ENCODE measurements at regions not wholly inside any gene's neighbourhood (a gene's known extent, or its start where the extent isn't known, plus 50 kb on each side); places are given as distances from the start of the nearest gene placed in this dataset.

DNA sequence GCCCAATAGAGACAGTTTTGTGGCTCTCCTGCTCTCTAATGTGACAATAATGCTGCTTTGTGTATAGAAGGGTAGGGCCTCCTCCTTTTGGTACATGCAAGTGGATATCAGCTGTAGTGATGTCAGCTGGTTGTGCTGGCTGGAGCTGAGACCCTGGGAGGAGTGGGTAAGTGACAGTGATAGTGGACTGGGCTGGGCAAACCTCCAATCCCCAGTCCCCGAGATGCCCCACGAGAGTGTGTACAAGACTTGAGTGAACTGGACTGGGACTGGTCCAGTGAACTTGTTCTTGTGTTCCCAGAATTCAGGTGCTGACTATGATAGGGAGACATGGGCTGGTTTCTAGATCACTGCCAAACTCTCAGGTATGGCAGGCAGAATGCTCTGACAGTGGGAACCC, 583.6 kb upstream of the PCDH10 start:
- no peak for DNase-seq (ENCODE audit: low read depth in 4 of 6, low spot score in 6 of 6)
- H3K27ac ChIP-seq (ENCODE audit: low read depth, low read length): no peak overlapping the region
- no peaks in the 10 kb centered on the region for H3K4me1 ChIP-seq (ENCODE audit: control insufficient read depth, insufficient read depth, low read length)
- H3K36me3 ChIP-seq (ENCODE audit: control insufficient read depth, insufficient read depth, low read length): no peaks in the 10 kb centered on the region
- WGBS (ENCODE audit: insufficient coverage): 94% methylated on average over 2 of the region's 2 CpGs
- no peaks in the 10 kb centered on the region for H3K27me3 ChIP-seq (ENCODE audit: control insufficient read depth, insufficient read depth, low read length)
- peaks cover 2% of the 10 kb centered on the region for H3K9me3 ChIP-seq (ENCODE audit: control insufficient read depth, insufficient read depth, low read length)
- no peak overlapping the region for H3K4me3 ChIP-seq (ENCODE audit: low read depth, low read length)

DNA sequence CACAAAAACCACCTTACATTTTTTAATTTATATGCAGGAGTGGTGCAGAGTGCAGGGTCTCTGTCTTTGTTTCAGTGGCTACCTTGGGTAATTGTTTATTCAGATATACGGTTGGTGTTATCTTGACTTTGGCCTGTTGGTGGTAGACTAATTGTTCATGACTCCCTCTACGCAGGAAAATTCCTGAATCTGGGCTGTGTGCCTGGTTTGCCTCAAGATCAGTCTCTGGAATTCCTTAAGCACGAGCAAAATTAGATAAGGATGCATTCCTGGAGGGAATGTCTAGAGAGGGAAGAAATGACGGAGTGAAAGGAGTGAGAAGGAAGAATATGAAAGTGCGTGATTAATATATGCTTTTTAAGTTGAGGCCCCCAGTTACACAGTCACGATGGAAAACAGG, 576.9 kb upstream of the PCDH10 start:
- no peak overlapping the region for H3K4me3 ChIP-seq (ENCODE audit: low read depth, low read length)
- no peaks in the 10 kb centered on the region for H3K27me3 ChIP-seq (ENCODE audit: control insufficient read depth, insufficient read depth, low read length)
- no peak overlapping the region for H3K27ac ChIP-seq (ENCODE audit: low read depth, low read length)
- no peaks in the 10 kb centered on the region for H3K36me3 ChIP-seq (ENCODE audit: control insufficient read depth, insufficient read depth, low read length)
- DNase-seq (ENCODE audit: low read depth in 4 of 6, low spot score in 6 of 6): no peak
- 93% methylated on average over 2 of the region's 6 CpGs for WGBS (ENCODE audit: insufficient coverage)
- H3K9me3 ChIP-seq (ENCODE audit: control insufficient read depth, insufficient read depth, low read length): no peaks in the 10 kb centered on the region
- no peaks in the 10 kb centered on the region for H3K4me1 ChIP-seq (ENCODE audit: control insufficient read depth, insufficient read depth, low read length)

DNA sequence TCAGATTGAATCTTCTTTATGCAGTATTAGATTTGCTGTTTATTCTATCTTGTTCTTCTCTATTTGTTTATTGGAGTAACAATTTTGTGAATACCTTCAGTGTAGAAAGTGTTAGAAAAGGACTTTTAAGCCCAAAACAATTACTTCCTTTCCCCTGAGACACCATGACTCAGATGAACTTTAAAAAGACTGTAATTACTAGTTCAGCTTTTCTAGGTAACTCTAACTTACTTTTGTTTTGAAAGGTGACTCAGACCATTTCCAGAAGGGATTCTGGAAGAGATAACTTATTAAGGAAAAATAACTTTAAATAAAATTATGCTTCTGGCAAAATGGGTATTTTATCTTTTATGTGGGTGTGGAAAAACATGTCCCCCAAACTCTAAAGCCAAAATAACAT, 561.5 kb upstream of the PCDH10 start:
- DNase-seq (ENCODE audit: low read depth in 4 of 6, low spot score in 6 of 6): no peak
- H3K4me1 ChIP-seq (ENCODE audit: control insufficient read depth, insufficient read depth, low read length): no peaks in the 10 kb centered on the region
- no peak overlapping the region for H3K4me3 ChIP-seq (ENCODE audit: low read depth, low read length)
- H3K36me3 ChIP-seq (ENCODE audit: control insufficient read depth, insufficient read depth, low read length): no peaks in the 10 kb centered on the region
- H3K27me3 ChIP-seq (ENCODE audit: control insufficient read depth, insufficient read depth, low read length): no peaks in the 10 kb centered on the region
- no peak overlapping the region for H3K27ac ChIP-seq (ENCODE audit: low read depth, low read length)
- no peaks in the 10 kb centered on the region for H3K9me3 ChIP-seq (ENCODE audit: control insufficient read depth, insufficient read depth, low read length)

DNA sequence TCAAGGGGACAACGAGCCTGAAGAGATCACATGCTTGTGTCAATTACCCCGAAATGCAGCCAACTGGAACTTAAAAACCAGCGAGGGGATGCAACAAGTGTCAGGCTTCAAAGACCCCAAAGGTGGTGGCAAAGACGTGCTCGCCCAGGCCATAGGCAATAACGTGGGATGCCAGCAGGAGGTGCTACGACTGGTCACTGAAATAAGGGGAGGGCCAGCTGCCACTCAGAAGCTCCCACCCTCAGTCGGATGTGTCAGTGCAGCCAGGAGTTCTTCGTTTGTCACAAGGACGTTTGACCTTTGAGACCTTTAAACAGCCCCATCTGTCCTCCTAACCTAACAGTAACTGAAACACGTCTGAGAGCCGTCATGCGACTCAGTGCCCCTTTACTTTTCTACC, 556.8 kb upstream of the PCDH10 start:
- Histone ChIP-seq H3K9me3 (ENCODE audit: control insufficient read depth, insufficient read depth, low read length) (no peaks in the 10 kb centered on the region), H3K4me3 (ENCODE audit: low read depth, low read length) (no peak overlapping the region), H3K27me3 (ENCODE audit: control insufficient read depth, insufficient read depth, low read length) (no peaks in the 10 kb centered on the region), H3K36me3 (ENCODE audit: control insufficient read depth, insufficient read depth, low read length) (no peaks in the 10 kb centered on the region), H3K27ac (ENCODE audit: low read depth, low read length) (no peak overlapping the region), H3K4me1 (ENCODE audit: control insufficient read depth, insufficient read depth, low read length) (no peaks in the 10 kb centered on the region)
- DNase-seq (ENCODE audit: low read depth in 4 of 6, low spot score in 6 of 6): no peak
- WGBS (ENCODE audit: insufficient coverage): 90% methylated on average over 13 of the region's 13 CpGs

DNA sequence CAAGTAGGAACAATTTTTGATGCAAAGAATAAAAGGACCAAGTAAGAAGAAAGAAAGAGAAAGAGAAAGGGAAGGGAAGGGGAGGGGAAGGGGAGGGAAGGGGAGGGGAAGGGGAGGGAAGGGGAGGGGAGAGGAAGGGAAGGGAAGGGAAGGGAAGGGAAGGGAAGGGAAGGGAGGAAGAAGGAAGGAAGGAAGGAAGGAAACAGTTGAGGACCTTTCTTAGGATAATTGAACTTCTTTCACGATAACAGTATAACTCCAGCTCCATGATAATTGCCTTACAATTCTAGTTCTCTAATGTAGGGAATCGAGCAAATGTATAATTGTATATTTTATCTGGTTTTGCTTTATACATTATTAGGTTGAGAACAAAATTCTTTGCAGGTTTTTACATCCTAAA, 556.2 kb upstream of the PCDH10 start:
- Histone ChIP-seq H3K27ac (ENCODE audit: low read depth, low read length) (no peak overlapping the region), H3K4me3 (ENCODE audit: low read depth, low read length) (no peak overlapping the region), H3K27me3 (ENCODE audit: control insufficient read depth, insufficient read depth, low read length) (no peaks in the 10 kb centered on the region), H3K36me3 (ENCODE audit: control insufficient read depth, insufficient read depth, low read length) (no peaks in the 10 kb centered on the region), H3K9me3 (ENCODE audit: control insufficient read depth, insufficient read depth, low read length) (no peaks in the 10 kb centered on the region), H3K4me1 (ENCODE audit: control insufficient read depth, insufficient read depth, low read length) (no peaks in the 10 kb centered on the region)
- no CpG with 5 or more reads among the region's 2 CpGs for WGBS (ENCODE audit: insufficient coverage)
- no peak for DNase-seq (ENCODE audit: low read depth in 4 of 6, low spot score in 6 of 6)

DNA sequence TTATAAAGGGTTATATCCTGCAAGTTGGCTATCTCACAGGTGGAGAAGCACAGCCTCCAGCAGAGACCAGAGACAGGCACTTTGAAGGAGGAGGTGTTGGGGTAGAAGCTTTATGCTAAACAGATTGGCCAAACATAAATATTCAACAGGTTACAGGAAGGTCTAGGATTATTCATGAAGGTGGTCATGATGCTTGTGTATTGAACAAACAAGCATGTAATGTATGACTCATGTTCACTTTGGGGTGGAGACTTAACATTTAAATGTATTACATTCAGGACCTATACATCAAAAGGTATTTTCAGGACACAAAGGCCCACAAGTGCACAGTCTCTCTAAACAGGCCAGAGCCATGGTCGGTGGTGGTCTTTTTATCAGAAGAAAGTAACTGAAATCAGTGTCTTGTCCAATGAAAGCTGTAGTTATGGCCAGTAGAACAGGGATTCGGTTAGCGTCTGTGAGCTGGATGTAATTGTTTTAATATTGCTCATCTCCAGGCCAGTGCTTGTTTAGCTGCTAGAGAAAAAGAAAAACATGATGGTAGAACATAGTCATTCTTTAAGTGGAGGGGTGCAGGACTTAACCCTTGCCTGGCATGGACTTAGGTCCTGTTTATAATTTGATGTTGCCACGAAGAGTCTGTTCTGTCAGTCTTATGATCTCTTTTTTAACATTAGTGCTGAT, 555.2 kb upstream of the PCDH10 start:
- 44% methylated on average over 2 of the region's 4 CpGs for WGBS (ENCODE audit: insufficient coverage)
- no peak overlapping the region for H3K4me3 ChIP-seq (ENCODE audit: low read depth, low read length)
- no peaks in the 10 kb centered on the region for H3K4me1 ChIP-seq (ENCODE audit: control insufficient read depth, insufficient read depth, low read length)
- no peak overlapping the region for H3K27ac ChIP-seq (ENCODE audit: low read depth, low read length)
- no peaks in the 10 kb centered on the region for H3K9me3 ChIP-seq (ENCODE audit: control insufficient read depth, insufficient read depth, low read length)
- no peaks in the 10 kb centered on the region for H3K36me3 ChIP-seq (ENCODE audit: control insufficient read depth, insufficient read depth, low read length)
- no peaks in the 10 kb centered on the region for H3K27me3 ChIP-seq (ENCODE audit: control insufficient read depth, insufficient read depth, low read length)
- DNase-seq (ENCODE audit: low read depth in 4 of 6, low spot score in 6 of 6): no peak

DNA sequence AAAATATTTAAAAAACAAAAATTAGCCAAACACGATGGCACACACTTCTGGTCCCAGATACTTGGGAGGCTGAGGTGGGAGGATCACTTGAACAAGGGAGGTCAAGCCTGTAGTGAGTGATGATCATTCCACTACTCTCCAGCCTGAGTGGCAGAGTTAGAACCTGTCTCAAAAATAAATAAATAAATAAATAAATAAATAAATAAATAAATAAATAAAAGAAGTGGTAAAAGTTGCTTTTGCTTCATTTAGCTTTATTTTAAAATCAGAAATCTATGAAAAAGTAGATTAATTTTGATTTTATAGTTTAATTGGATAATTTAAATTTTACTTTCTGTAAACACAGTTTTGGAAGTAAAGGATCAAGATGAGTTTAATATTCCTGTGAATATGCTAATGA, 552.9 kb upstream of the PCDH10 start:
- Histone ChIP-seq H3K36me3 (ENCODE audit: control insufficient read depth, insufficient read depth, low read length) (no peaks in the 10 kb centered on the region), H3K4me3 (ENCODE audit: low read depth, low read length) (no peak overlapping the region), H3K9me3 (ENCODE audit: control insufficient read depth, insufficient read depth, low read length) (no peaks in the 10 kb centered on the region), H3K27ac (ENCODE audit: low read depth, low read length) (no peak overlapping the region), H3K4me1 (ENCODE audit: control insufficient read depth, insufficient read depth, low read length) (no peaks in the 10 kb centered on the region), H3K27me3 (ENCODE audit: control insufficient read depth, insufficient read depth, low read length) (no peaks in the 10 kb centered on the region)
- DNase-seq (ENCODE audit: low read depth in 4 of 6, low spot score in 6 of 6): no peak
- WGBS (ENCODE audit: insufficient coverage): no CpG with 5 or more reads among the region's 1 CpG

DNA sequence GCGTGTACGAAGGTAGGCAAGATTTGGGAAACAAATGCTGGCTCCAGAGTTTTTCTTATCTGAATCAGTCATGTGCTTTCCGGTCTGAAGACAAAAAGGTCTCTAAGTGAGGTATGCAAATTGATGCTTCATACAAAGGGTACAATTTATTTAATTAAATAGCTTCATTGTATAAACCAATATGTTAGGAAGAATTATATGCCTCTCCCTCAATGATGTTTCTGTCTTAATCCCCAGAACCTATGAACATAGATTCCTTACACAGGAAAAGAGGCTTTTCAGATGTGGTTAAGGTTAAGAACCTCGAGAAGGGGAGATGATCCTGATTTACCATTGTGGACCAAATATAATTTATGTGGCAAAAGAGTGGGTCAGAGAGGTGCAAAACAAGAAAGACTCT, 543.5 kb upstream of the PCDH10 start:
- no CpG with 5 or more reads among the region's 4 CpGs for WGBS (ENCODE audit: insufficient coverage)
- H3K27me3 ChIP-seq (ENCODE audit: control insufficient read depth, insufficient read depth, low read length): no peaks in the 10 kb centered on the region
- DNase-seq (ENCODE audit: low read depth in 4 of 6, low spot score in 6 of 6): no peak
- H3K9me3 ChIP-seq (ENCODE audit: control insufficient read depth, insufficient read depth, low read length): no peaks in the 10 kb centered on the region
- H3K4me1 ChIP-seq (ENCODE audit: control insufficient read depth, insufficient read depth, low read length): no peaks in the 10 kb centered on the region
- H3K36me3 ChIP-seq (ENCODE audit: control insufficient read depth, insufficient read depth, low read length): no peaks in the 10 kb centered on the region
- no peak overlapping the region for H3K27ac ChIP-seq (ENCODE audit: low read depth, low read length)
- H3K4me3 ChIP-seq (ENCODE audit: low read depth, low read length): no peak overlapping the region

DNA sequence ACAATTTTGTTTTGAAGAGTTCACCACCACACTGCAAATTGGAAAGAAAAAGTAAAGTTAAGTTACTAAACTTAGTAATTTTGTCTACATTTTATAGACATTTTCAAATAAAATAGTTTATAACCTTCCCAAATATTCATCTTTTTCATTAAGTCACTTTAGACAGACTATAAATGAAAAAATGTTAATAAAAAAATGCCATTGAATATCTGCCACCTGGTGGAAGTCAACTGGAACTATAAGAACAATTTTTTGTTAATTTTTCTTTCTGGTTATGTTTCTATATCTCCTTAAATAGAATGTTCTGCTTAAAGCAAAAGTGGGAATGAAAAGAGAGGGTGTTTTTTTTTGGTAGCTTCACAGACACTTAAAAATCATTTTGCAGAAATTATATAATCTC, 534.4 kb upstream of the PCDH10 start:
- H3K36me3 ChIP-seq (ENCODE audit: control insufficient read depth, insufficient read depth, low read length): no peaks in the 10 kb centered on the region
- H3K27ac ChIP-seq (ENCODE audit: low read depth, low read length): no peak overlapping the region
- H3K4me3 ChIP-seq (ENCODE audit: low read depth, low read length): no peak overlapping the region
- no peaks in the 10 kb centered on the region for H3K27me3 ChIP-seq (ENCODE audit: control insufficient read depth, insufficient read depth, low read length)
- H3K4me1 ChIP-seq (ENCODE audit: control insufficient read depth, insufficient read depth, low read length): no peaks in the 10 kb centered on the region
- no peaks in the 10 kb centered on the region for H3K9me3 ChIP-seq (ENCODE audit: control insufficient read depth, insufficient read depth, low read length)
- DNase-seq (ENCODE audit: low read depth in 4 of 6, low spot score in 6 of 6): peak in 2 of 6 donors; percentile 2 to 33

DNA sequence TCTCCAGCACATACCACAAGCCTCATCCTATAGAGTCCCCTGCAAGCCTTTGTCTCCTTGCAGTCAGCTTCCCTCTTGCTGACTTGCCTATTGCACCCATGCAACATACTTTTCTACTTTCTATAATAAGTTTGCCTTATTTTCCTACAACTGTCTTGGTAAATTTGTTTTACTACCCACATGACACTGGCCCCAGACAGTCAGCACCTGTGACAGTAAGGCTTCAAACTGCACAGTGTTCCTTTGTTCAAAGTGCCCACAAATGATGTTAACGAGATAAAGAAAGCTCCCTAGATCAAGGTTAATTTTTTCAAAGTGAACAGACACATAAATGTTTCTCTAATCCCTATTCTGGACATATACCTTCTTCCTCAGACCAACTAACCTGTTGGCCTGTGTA, 529.1 kb upstream of the PCDH10 start:
- Histone ChIP-seq H3K4me3 (ENCODE audit: low read depth, low read length) (no peak overlapping the region), H3K27ac (ENCODE audit: low read depth, low read length) (no peak overlapping the region), H3K27me3 (ENCODE audit: control insufficient read depth, insufficient read depth, low read length) (no peaks in the 10 kb centered on the region), H3K9me3 (ENCODE audit: control insufficient read depth, insufficient read depth, low read length) (no peaks in the 10 kb centered on the region), H3K36me3 (ENCODE audit: control insufficient read depth, insufficient read depth, low read length) (no peaks in the 10 kb centered on the region), H3K4me1 (ENCODE audit: control insufficient read depth, insufficient read depth, low read length) (no peaks in the 10 kb centered on the region)
- no peak for DNase-seq (ENCODE audit: low read depth in 4 of 6, low spot score in 6 of 6)
- WGBS (ENCODE audit: insufficient coverage): 88% methylated on average over 1 of the region's 1 CpG
